H1 (cell line): ENCODE measurements at regions not wholly inside any gene's neighbourhood (a gene's known extent, or its start where the extent isn't known, plus 50 kb on each side); places are given as distances from the start of the nearest gene placed in this dataset.

Experiments used
- CTCF ChIA-PET: fragments of 300-600 bp; sonication (Branson Sonifier 250); formaldehyde crosslinking; loops from one replicate; lab custom pipeline; 2021; ENCODE audit not compliant: partially characterized antibody; lab: Charles Lee
- POLR2A ChIA-PET: fragments of 300-600 bp; sonication (Branson Sonifier 250); formaldehyde crosslinking; loops from one replicate; lab custom pipeline; 2021; ENCODE audit warnings: inconsistent platforms; ENCODE audit not compliant: partially characterized antibody; lab: Charles Lee
- DNase-seq, 2 experiments: peaks; one replicate each; pipeline versions ENCODE4 v3.0.0 to v3.0.0-alpha.2; 2010 to 2022; ENCODE audit warnings: low spot score in 2 of 2, low read depth in 1 of 2, mixed read lengths in 1 of 2
- FAIRE-seq: peaks from 2 replicates; lab custom pipeline; 2011; peaks lifted over from hg19 to GRCh38; lab: Jason Lieb, UNC
- H2AFZ ChIP-seq: 2 replicates; pipeline ENCODE4 v1.8.1; 2012; ENCODE audit warnings: low read length, inconsistent platforms
- H2AK5ac ChIP-seq: 2 replicates; pipeline ENCODE4 v1.6.1; 2013; ENCODE audit warnings: low read depth, low read length
- H2BK120ac ChIP-seq: replicated peaks from 2 replicates; pipeline ENCODE3; 2013; ENCODE audit warnings: low read depth, low read length, inconsistent platforms
- H2BK12ac ChIP-seq: 2 replicates; pipeline ENCODE4 v1.6.1; 2013; ENCODE audit warnings: low read depth, low read length
- H2BK15ac ChIP-seq: 2 replicates; pipeline ENCODE4 v1.6.1; 2013; ENCODE audit warnings: low read length
- H2BK20ac ChIP-seq: 2 replicates; pipeline ENCODE4 v1.6.1; 2013; ENCODE audit warnings: low read length
- H2BK5ac ChIP-seq: 2 replicates; pipeline ENCODE4 v1.6.1; 2013; ENCODE audit warnings: low read depth, low read length
- H3K14ac ChIP-seq: 2 replicates; pipeline ENCODE4 v1.6.1; 2013; ENCODE audit warnings: inconsistent platforms; ENCODE audit not compliant: insufficient read length
- H3K18ac ChIP-seq: 2 replicates; pipeline ENCODE4 v1.6.1; 2013; ENCODE audit warnings: low read length; ENCODE audit errors: extremely low read depth
- H3K23ac ChIP-seq: 2 replicates; pipeline ENCODE4 v1.6.1; 2013; ENCODE audit warnings: inconsistent platforms; ENCODE audit not compliant: insufficient read length
- H3K23me2 ChIP-seq: 2 replicates; pipeline ENCODE4 v1.6.1; 2013; ENCODE audit warnings: low read depth, low read length
- H3K27ac ChIP-seq: 2 replicates; pipeline ENCODE4 v1.6.1; 2011; ENCODE audit warnings: low read depth, low read length, inconsistent platforms
- H3K27me3 ChIP-seq, 4 experiments: replicated peaks in 1 of 4; 1 replicate in 1 of 4; 2 replicates in 3 of 4; pipeline versions ENCODE4 v1.6.1 to v1.8.1; 2011 to 2013; ENCODE audit warnings: low read length in 3 of 4, mild to moderate bottlenecking in 3 of 4, inconsistent platforms in 2 of 4, mixed read lengths in 2 of 4, moderate library complexity in 1 of 4; ENCODE audit not compliant: control insufficient read depth in 3 of 4, insufficient read depth in 3 of 4; ENCODE audit errors: extremely low read depth in 1 of 4
- H3K36me3 ChIP-seq, 4 experiments: 2 replicates each; pipeline versions ENCODE4 v1.6.1 to v1.8.1; 2011 to 2013; ENCODE audit warnings: mild to moderate bottlenecking in 4 of 4, low read length in 3 of 4, moderate library complexity in 2 of 4, control low read depth in 1 of 4, inconsistent platforms in 1 of 4; ENCODE audit not compliant: insufficient read depth in 4 of 4, control insufficient read depth in 2 of 4
- H3K4ac ChIP-seq: replicated peaks from 2 replicates; pipeline ENCODE3; 2013; ENCODE audit warnings: low read length, low read depth, mixed read lengths, inconsistent platforms; ENCODE audit not compliant: insufficient read length
- H3K4me1 ChIP-seq, 4 experiments: replicated peaks in 1 of 4; 1 replicate in 1 of 4; 2 replicates in 3 of 4; pipeline versions ENCODE4 v1.6.1 to v1.8.1; 2011 to 2013; ENCODE audit warnings: low read length in 3 of 4, inconsistent platforms in 2 of 4, mixed read lengths in 1 of 4; ENCODE audit not compliant: insufficient read depth in 4 of 4, control insufficient read depth in 3 of 4
- H3K4me2 ChIP-seq, 2 experiments: 2 replicates each; pipeline versions ENCODE4 v1.6.1 to v1.8.1; 2011 to 2013; ENCODE audit warnings: low read depth in 2 of 2, low read length in 2 of 2, control low read depth in 1 of 2, inconsistent platforms in 1 of 2, mild to moderate bottlenecking in 1 of 2; ENCODE audit not compliant: insufficient read depth in 1 of 2
- H3K4me3 ChIP-seq, 4 experiments: fragments of 200-600, 300-600 bp in 1 of 4; sonication (generic), shearing (Covaris generic), sonication (Bioruptor Twin) in 1 of 4; 2 replicates each; pipeline versions ENCODE4 v1.5.1 to v1.8.1; 2011 to 2016; ENCODE audit warnings: low read length in 4 of 4, low read depth in 3 of 4, control low read depth in 2 of 4, inconsistent platforms in 2 of 4, mild to moderate bottlenecking in 2 of 4, mixed read lengths in 1 of 4, moderate library complexity in 1 of 4; ENCODE audit not compliant: insufficient read depth in 2 of 4; ENCODE audit errors: extremely low read depth in 1 of 4
- H3K56ac ChIP-seq: replicated peaks from 2 replicates; pipeline ENCODE3; 2013; ENCODE audit warnings: low read depth, mild to moderate bottlenecking, mixed read lengths, low read length, inconsistent platforms; ENCODE audit not compliant: insufficient read length
- H3K79me1 ChIP-seq: 2 replicates; pipeline ENCODE4 v1.6.1; 2013; ENCODE audit warnings: low read depth, low read length, control low read depth
- H3K79me2 ChIP-seq, 2 experiments: 2 replicates each; pipeline versions ENCODE4 v1.6.1 to v1.8.1; 2012 to 2013; ENCODE audit warnings: low read length in 2 of 2, mild to moderate bottlenecking in 2 of 2, inconsistent platforms in 1 of 2; ENCODE audit not compliant: insufficient read depth in 2 of 2, control insufficient read depth in 1 of 2
- H3K9ac ChIP-seq, 4 experiments: replicated peaks in 1 of 4; 1 replicate in 1 of 4; 2 replicates in 3 of 4; pipeline versions ENCODE4 v1.6.1 to v1.8.1; 2011 to 2013; ENCODE audit warnings: low read depth in 3 of 4, low read length in 3 of 4, control low read depth in 2 of 4, mild to moderate bottlenecking in 2 of 4, moderate library complexity in 2 of 4, inconsistent platforms in 1 of 4; ENCODE audit errors: extremely low read depth in 1 of 4
- H3K9me3 ChIP-seq, 2 experiments: 2 replicates each; pipeline versions ENCODE4 v1.6.1 to v1.8.1; 2012 to 2013; ENCODE audit warnings: mild to moderate bottlenecking in 2 of 2, moderate library complexity in 2 of 2, control low read depth in 1 of 2, inconsistent platforms in 1 of 2, low read depth in 1 of 2, low read length in 1 of 2, mixed read lengths in 1 of 2; ENCODE audit not compliant: insufficient read depth in 2 of 2
- H4K20me1 ChIP-seq, 2 experiments: replicated peaks in 1 of 2; 2 replicates each; pipeline versions ENCODE3 to v1.8.1; 2011 to 2013; ENCODE audit warnings: inconsistent platforms in 2 of 2, low read length in 2 of 2, mild to moderate bottlenecking in 1 of 2; ENCODE audit not compliant: insufficient read depth in 2 of 2, control insufficient read depth in 1 of 2
- H4K5ac ChIP-seq: 2 replicates; pipeline ENCODE4 v1.6.1; 2013; ENCODE audit warnings: low read length, low read depth, mixed read lengths, inconsistent platforms; ENCODE audit not compliant: insufficient read length
- H4K8ac ChIP-seq: 2 replicates; pipeline ENCODE4 v1.8.0; 2013; ENCODE audit warnings: mild to moderate bottlenecking, moderate library complexity, low read length, inconsistent platforms; ENCODE audit not compliant: insufficient read depth; ENCODE audit errors: extremely low read depth
- H4K91ac ChIP-seq: replicated peaks from 2 replicates; pipeline ENCODE3; 2013; ENCODE audit warnings: low read length, mixed read lengths, inconsistent platforms; ENCODE audit not compliant: insufficient read length
- BRCA1 ChIP-seq: IDR thresholded peaks from 2 replicates; pipeline ENCODE4 v1.6.1; 2012; ENCODE audit warnings: low read depth, low read length, improper control_type of control experiment
- EZH2 ChIP-seq: fragments of 200-600 bp; sonication (generic); IDR thresholded peaks from 2 replicates; pipeline ENCODE4 v1.7.1; 2012; ENCODE audit warnings: low read depth, mild to moderate bottlenecking, moderate library complexity, low read length, inconsistent platforms; ENCODE audit not compliant: severe bottlenecking
- GABPA ChIP-seq: IDR thresholded peaks from 2 replicates; pipeline ENCODE4 v1.6.1; 2011; ENCODE audit warnings: mild to moderate bottlenecking, low read length, moderate library complexity, borderline replicate concordance; ENCODE audit not compliant: insufficient read depth
- GTF2F1 ChIP-seq: IDR thresholded peaks from 2 replicates; pipeline ENCODE4 v1.6.1; 2012; ENCODE audit warnings: low read depth, low read length, improper control_type of control experiment, borderline replicate concordance
- HDAC2 ChIP-seq, 2 experiments: fragments of 300-600 bp in 1 of 2; sonication (generic) in 1 of 2; IDR thresholded peaks; 2 replicates each; pipeline ENCODE4 v1.6.1; 2011 to 2012; ENCODE audit warnings: low read depth in 2 of 2, low read length in 2 of 2, mild to moderate bottlenecking in 2 of 2, moderate library complexity in 2 of 2, borderline replicate concordance in 1 of 2, inconsistent platforms in 1 of 2
- HDAC6 ChIP-seq: IDR thresholded peaks from one replicate; pipeline ENCODE4 v1.7.1; 2012; ENCODE audit warnings: low read depth, mild to moderate bottlenecking, inconsistent platforms, low read length, moderate library complexity
- KDM1A ChIP-seq: fragments of 200-600, 300-600 bp; sonication (generic); IDR thresholded peaks from 2 replicates; pipeline ENCODE4 v1.7.1; 2016; ENCODE audit warnings: mild to moderate bottlenecking, low read length, borderline replicate concordance
- PHF8 ChIP-seq: fragments of 200-600 bp; sonication (generic); conservative IDR thresholded peaks from 2 replicates; pipeline ENCODE4 v1.7.1; 2012; ENCODE audit warnings: low read depth, mild to moderate bottlenecking, inconsistent platforms, low read length, moderate library complexity
- POLR2AphosphoS5 ChIP-seq: IDR thresholded peaks from 2 replicates; pipeline ENCODE4 v1.6.1; 2011; ENCODE audit warnings: low read depth, low read length
- POU5F1 ChIP-seq: IDR thresholded peaks from 2 replicates; pipeline ENCODE4 v1.6.1; 2011; ENCODE audit warnings: low read depth, mild to moderate bottlenecking, low read length, moderate library complexity
- RAD21 ChIP-seq, 2 experiments: IDR thresholded peaks in 1 of 2; conservative IDR thresholded peaks in 1 of 2; 2 replicates each; pipeline ENCODE4 v1.6.1; 2011; ENCODE audit warnings: low read depth in 2 of 2, low read length in 2 of 2, improper control_type of control experiment in 1 of 2, inconsistent platforms in 1 of 2, mild to moderate bottlenecking in 1 of 2, moderate library complexity in 1 of 2
- SP1 ChIP-seq: IDR thresholded peaks from 2 replicates; pipeline ENCODE4 v1.6.1; 2011; ENCODE audit warnings: low read depth, low read length
- SUZ12 ChIP-seq: fragments of 200-600 bp; sonication (generic); IDR thresholded peaks from 2 replicates; pipeline ENCODE4 v1.6.1; 2012; ENCODE audit warnings: mild to moderate bottlenecking, inconsistent platforms, low read length, moderate library complexity, mixed read lengths
- TAF1 ChIP-seq: IDR thresholded peaks from 2 replicates; pipeline ENCODE4 v1.6.1; 2011; ENCODE audit warnings: mild to moderate bottlenecking, low read depth, low read length
- WGBS, 2 experiments: shearing (Covaris generic) in 1 of 2; methylation state at CpG; one replicate each; pipeline versions ENCODE4 v1.1.6 to v1.1.7; 2013 to 2015; ENCODE audit warnings: low lambda C conversion rate in 2 of 2, mixed read lengths in 2 of 2, inconsistent platforms in 1 of 2, low coverage in 1 of 2, missing lambda C conversion rate in 1 of 2; ENCODE audit not compliant: insufficient replicate concordance in 2 of 2, insufficient coverage in 1 of 2, insufficient read length in 1 of 2; ENCODE audit errors: extremely low coverage in 1 of 2, missing lambda C conversion rate in 1 of 2; 5-methylcytosine and 5-hydroxymethylcytosine counted together

DNA sequence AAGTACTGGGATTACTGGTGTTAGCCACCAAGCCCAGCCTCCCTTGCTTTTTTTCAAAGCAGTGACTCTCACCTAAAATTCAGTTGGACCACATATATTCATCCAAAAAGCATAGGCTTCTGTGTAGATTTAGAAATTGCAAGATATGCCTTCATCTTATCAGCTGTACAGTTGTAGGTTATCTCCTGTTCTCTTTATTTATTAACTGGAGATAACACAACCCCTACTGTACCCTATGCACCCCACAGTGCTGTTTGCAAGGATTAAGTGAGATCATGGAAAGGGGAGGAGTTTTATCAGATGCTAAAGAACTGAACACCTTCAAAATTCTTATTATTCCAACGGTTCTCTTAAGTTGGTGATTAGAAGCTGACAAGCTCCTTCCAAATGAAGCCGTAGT lies 164.4 kb upstream of the JARID2 start:
- H2BK5ac ChIP-seq, result no peak overlapping the region; the same call in 1 of the 2 replicates
- H3K27ac ChIP-seq, result no peak overlapping the region
- no peak overlapping the region for H2BK15ac ChIP-seq
- ChIA-PET CTCF (interaction anchor here (0.5 to 1.5 kb wide), 3 partner anchors 25 to 50 kb away, joined by 3 to 4 read pairs (median 3); no protein-coding TSS in a partner anchor), POLR2A (no interaction called here)
- no peaks in the 10 kb centered on the region for H3K79me1 ChIP-seq
- H3K18ac ChIP-seq, result no peak overlapping the region
- WGBS, 2 experiments, result 83% methylated on average over 2 of the region's 2 CpGs; no CpG with 5 or more reads in 1 of the 2 experiments
- no peak for FAIRE-seq
- no peak overlapping the region for H3K4me2 ChIP-seq
- no peak overlapping the region for H3K9ac ChIP-seq
- no peak overlapping the region for H3K14ac ChIP-seq
- H4K91ac ChIP-seq, result no peak overlapping the region
- H3K56ac ChIP-seq, result no peak overlapping the region
- no peak overlapping the region for H3K4me3 ChIP-seq
- no peaks in the 10 kb centered on the region for H4K20me1 ChIP-seq
- peaks cover 4 to 14% (median 8%) of the 10 kb centered on the region in 4 experiments for H3K4me1 ChIP-seq
- no peak overlapping the region for H2BK120ac ChIP-seq
- no peak overlapping the region for H4K8ac ChIP-seq
- peak overlapping the region; percentile 27; the same call in 1 of the 2 replicates for H2BK12ac ChIP-seq
- no peaks in the 10 kb centered on the region for H3K36me3 ChIP-seq
- no peaks in the 10 kb centered on the region for H3K9me3 ChIP-seq
- no peak overlapping the region for H3K4ac ChIP-seq
- H3K23me2 ChIP-seq, result no peaks in the 10 kb centered on the region
- H2BK20ac ChIP-seq, result no peak overlapping the region
- H3K79me2 ChIP-seq, result no peaks in the 10 kb centered on the region
- no peak overlapping the region for H3K23ac ChIP-seq
- H3K27me3 ChIP-seq, result no peaks in the 10 kb centered on the region
- no peak for DNase-seq
- no peak overlapping the region for H2AK5ac ChIP-seq
- H4K5ac ChIP-seq, result no peak overlapping the region
- H2AFZ ChIP-seq, result no peak overlapping the region
- TF ChIP-seq HDAC6 (no peak), PHF8 (no peak), GABPA (no peak), EZH2 (no peak), KDM1A (no peak), TAF1 (no peak), POLR2AphosphoS5 (no peak), SP1 (no peak), RAD21 (IDR thresholded peaks at IDR 0.05 in 1 of 2, conservative IDR thresholded peaks at IDR 0.05 in 1 of 2; ENCODE audit: low read depth in 2 of 2, low read length in 2 of 2) (no peak), POU5F1 (no peak), GTF2F1 (no peak), BRCA1 (no peak), HDAC2 (IDR thresholded peaks at IDR 0.05; ENCODE audit: borderline replicate concordance in 1 of 2, low read depth in 2 of 2, low read length in 2 of 2) (no peak), SUZ12 (no peak)
